Effector memory CD8-positive, alpha-beta T cell (primary cell): ENCODE measurements at regions not wholly inside any gene's neighbourhood (a gene's known extent, or its start where the extent isn't known, plus 50 kb on each side); places are given as distances from the start of the nearest gene placed in this dataset.

Experiments
- ATAC-seq: fragments of 150-1000 bp; cut with Tn5 transposase; replicated peaks from 2 replicates; pipeline ENCODE4 v1.10.0; 2021; ENCODE audit warnings: mild to moderate bottlenecking, moderate library complexity
- DNase-seq, 3 experiments: peaks; one replicate each; pipeline ENCODE4 v3.0.0; 2021
- H3K27ac Mint-ChIP-seq, 2 donors: one replicate each; pipeline ENCODE4 v1.8.0; 2022; ENCODE audit warnings: mild to moderate bottlenecking in 2 of 2, mixed read lengths in 2 of 2, moderate library complexity in 2 of 2
- H3K27me3 Mint-ChIP-seq, 2 donors: one replicate each; pipeline ENCODE4 v1.8.0; 2022; ENCODE audit warnings: mixed read lengths in 2 of 2
- H3K36me3 Mint-ChIP-seq: one replicate; pipeline ENCODE4 v1.8.0; 2022; ENCODE audit warnings: mild to moderate bottlenecking, moderate library complexity, mixed read lengths; ENCODE audit not compliant: insufficient read depth
- H3K4me1 Mint-ChIP-seq, 2 donors: one replicate each; pipeline ENCODE4 v1.8.0; 2022; ENCODE audit warnings: low read depth in 2 of 2, mixed read lengths in 2 of 2
- H3K4me3 Mint-ChIP-seq, 2 donors: one replicate each; pipeline ENCODE4 v1.8.0; 2022; ENCODE audit warnings: mild to moderate bottlenecking in 2 of 2, mixed read lengths in 2 of 2, moderate library complexity in 2 of 2
- H3K9me3 Mint-ChIP-seq, 2 donors: one replicate each; pipeline ENCODE4 v1.8.0; 2022; ENCODE audit warnings: mixed read lengths in 2 of 2

DNA sequence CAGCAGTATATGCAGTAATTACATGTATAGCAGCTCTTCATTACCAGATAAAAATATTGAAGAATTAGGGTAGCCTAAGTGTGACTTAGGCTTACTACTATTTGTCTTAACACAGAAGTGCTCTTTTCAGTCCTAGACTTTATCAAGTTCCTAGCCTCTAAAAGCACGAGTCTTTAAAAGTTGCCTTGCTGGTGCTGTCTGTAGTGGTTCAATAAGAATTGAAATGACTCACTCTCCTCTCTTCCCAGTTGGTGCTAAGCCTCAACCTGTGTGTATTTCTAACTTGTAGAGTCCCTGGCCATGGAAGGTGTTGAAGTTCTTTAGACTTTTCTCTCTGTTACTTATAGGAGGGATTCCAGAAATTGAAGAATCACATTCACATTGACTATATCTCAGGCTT, 395.4 kb upstream of the THRB start:
- no peak overlapping the region for H3K27ac Mint-ChIP-seq
- no peak overlapping the region for H3K4me3 Mint-ChIP-seq
- H3K9me3 Mint-ChIP-seq = peaks cover 5 to 10% of the 10 kb centered on the region in 2 donors
- no peak for ATAC-seq
- DNase-seq = no peak
- H3K27me3 Mint-ChIP-seq = no peaks in the 10 kb centered on the region
- H3K36me3 Mint-ChIP-seq = no peaks in the 10 kb centered on the region
- H3K4me1 Mint-ChIP-seq = no peaks in the 10 kb centered on the region

DNA sequence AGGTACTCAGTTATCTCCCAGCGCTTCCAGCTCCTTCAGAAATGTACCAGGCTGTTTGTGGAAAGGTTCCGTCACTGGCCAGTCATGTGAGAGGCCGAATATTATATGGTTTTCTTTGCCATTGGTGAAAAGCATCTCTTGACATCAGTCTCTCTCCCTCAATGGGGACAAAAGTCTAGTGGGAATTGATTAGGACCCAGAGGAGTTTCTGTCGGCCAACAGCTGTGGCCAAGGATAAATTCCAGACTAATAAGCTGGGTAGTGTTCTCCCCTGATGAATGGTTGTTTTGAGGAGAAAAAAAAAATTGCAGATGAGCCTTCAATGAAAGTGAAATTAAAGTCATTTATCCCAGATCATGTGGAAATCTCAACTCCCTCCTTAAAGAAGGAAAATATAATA, 404.7 kb upstream of the THRB start:
- Mint-ChIP-seq H3K36me3 (no peaks in the 10 kb centered on the region), H3K27ac (no peak overlapping the region), H3K27me3 (no peaks in the 10 kb centered on the region), H3K9me3 (peaks cover 9 to 12% of the 10 kb centered on the region in 2 donors), H3K4me3 (no peak overlapping the region), H3K4me1 (no peaks in the 10 kb centered on the region)
- DNase-seq = no peak
- ATAC-seq = no peak

DNA sequence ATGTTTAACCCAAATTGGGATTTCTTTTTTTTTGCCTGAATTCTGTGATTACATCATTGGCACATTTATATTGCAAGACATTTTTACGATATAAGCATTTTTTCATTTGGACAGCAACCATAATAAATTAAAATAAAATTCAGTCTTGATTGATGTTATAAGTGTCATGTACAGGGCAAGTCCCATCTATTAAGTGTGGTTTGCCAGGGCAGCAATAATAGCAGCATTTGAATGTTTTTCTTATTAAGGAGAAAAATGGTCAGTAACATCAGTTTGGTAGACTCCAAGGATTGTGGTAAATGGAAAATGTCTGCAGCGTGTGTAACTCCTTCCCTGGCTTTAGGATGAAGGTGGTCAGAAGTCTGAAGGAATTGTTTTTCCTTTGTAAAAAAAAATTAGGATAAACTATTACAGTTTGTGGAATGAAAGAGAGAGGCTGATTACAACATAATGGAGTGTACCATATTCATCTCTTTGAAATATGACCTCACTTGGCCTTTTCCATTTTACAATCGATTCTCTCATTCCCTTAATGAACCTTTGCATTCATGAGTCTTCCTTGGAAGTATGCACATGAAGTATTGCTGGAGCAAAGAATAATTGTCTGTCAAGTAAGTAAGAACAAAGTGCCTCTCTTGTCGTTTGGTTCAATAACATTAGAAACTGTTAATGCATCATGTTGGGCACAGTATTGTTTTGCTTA, 405.4 kb upstream of the THRB start:
- H3K27ac Mint-ChIP-seq = no peak overlapping the region
- no peak overlapping the region for H3K4me3 Mint-ChIP-seq
- no peaks in the 10 kb centered on the region for H3K4me1 Mint-ChIP-seq
- no peak for DNase-seq
- ATAC-seq = no peak
- H3K9me3 Mint-ChIP-seq = peaks cover 7 to 15% of the 10 kb centered on the region in 2 donors
- H3K27me3 Mint-ChIP-seq = no peaks in the 10 kb centered on the region
- no peaks in the 10 kb centered on the region for H3K36me3 Mint-ChIP-seq

DNA sequence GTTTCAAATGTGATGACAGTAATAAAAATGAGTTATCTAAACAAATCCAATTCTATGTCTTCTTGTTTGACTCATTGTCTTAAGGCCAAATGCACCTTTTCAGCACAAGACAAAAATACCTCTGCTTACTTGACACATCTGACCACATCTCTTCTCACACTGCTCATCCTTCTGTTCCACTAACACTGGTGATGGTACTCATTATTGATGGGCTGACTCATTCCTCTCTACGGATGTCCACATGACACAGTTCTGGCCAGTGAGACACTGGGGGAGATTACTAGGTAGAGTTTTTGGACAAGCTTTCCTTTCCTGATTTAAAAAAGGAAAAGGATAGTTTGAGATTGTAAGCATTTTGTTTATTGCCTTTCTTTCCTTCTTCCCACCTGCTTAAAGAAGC, 410.6 kb upstream of the THRB start:
- Mint-ChIP-seq H3K4me1 (no peaks in the 10 kb centered on the region), H3K36me3 (no peaks in the 10 kb centered on the region), H3K27me3 (no peaks in the 10 kb centered on the region), H3K4me3 (no peak overlapping the region), H3K9me3 (peaks cover 12 to 17% of the 10 kb centered on the region in 2 donors), H3K27ac (no peak overlapping the region)
- DNase-seq (no peak), ATAC-seq (no peak)

DNA sequence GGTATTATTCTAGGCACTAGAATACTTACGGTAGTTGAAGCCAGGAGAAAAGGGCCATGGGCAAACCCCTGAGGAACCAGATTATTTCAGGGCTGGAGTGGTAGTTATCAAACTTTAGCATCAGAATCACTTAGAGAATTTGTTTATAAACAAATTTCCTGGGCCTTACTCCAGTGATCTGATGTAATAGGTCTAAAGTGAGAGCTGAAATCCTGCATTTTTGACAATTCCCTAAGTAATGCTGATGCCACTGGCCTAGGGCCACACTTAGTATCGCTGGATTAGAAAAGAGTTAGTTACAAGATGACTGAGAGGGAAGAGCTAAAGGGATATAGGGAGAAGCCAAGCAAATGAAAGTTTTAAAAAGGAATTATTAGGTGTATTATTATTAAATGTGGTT, 412.5 kb upstream of the THRB start:
- no peak overlapping the region for H3K4me3 Mint-ChIP-seq
- no peak for ATAC-seq
- no peaks in the 10 kb centered on the region for H3K4me1 Mint-ChIP-seq

DNA sequence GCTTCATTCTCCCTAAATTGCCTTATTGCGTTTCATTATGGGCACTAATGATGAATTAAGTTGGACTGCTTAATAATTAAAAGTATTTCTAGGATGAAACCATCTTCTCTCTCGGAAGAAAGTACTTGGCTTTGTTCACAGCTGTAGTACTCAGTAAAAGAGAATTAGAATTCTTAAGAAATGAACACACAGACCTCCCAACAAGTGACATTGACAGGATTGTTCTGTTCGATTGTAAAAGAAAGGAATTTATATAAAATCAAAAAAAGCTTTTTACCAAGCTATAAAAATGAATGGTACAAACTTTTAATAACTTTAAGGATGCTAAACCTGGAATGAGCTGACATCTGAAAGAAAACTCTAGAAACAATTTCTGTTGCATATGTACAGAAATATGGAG, 416.4 kb upstream of the THRB start:
- no peak for DNase-seq
- Mint-ChIP-seq H3K27ac (no peak overlapping the region), H3K9me3 (peaks cover 8 to 9% of the 10 kb centered on the region in 2 donors), H3K36me3 (no peaks in the 10 kb centered on the region), H3K4me3 (no peak overlapping the region), H3K4me1 (no peaks in the 10 kb centered on the region), H3K27me3 (no peaks in the 10 kb centered on the region)
- no peak for ATAC-seq

More for the DNA sequence above, 412.5 kb upstream of the THRB start:
- no peak for DNase-seq
- Mint-ChIP-seq H3K27me3 (no peaks in the 10 kb centered on the region), H3K9me3 (peaks cover 12 to 17% of the 10 kb centered on the region in 2 donors), H3K27ac (no peak overlapping the region), H3K36me3 (no peaks in the 10 kb centered on the region)

DNA sequence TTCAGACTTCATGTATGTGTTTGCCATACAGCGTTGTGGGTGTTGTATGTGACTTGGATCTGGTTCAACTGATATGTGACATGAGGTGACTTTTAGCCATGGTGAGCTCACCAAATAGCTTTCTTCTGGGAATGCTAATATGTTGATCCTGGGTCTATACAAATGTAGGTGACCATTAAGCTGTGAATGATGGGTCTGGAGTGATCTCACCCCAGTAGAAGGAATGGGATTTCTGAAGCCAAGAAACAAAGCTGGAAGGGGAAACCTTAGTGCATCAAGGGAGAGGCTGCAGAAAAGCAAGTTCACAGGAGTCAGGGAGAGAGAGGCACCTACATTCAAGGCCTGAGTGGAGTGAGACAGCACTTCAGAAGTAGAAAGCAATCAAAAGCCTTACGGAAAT, 421.0 kb upstream of the THRB start:
- no peak for ATAC-seq
- DNase-seq = no peak
- Mint-ChIP-seq H3K4me3 (no peak overlapping the region), H3K9me3 (peaks cover 5% of the 10 kb centered on the region in 2 donors), H3K4me1 (no peaks in the 10 kb centered on the region), H3K27ac (no peak overlapping the region), H3K36me3 (no peaks in the 10 kb centered on the region), H3K27me3 (no peaks in the 10 kb centered on the region)

DNA sequence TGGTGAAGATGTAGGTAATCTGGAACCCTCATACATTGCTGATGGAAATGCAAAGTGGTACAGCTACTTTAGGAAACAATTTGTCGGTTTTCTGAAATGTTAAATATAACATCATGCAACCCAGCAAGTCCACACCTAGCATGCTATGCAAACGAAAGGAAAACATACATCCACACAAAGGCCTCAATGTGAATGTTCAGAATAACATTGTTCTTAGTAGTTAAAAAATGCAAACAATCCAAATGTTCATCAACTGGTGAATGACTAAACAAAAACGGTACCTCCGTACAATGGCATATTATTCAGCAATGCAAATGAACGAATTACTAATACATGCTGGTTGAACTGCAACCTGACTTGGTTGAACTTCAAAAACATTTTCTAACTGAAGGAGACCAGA, 423.3 kb upstream of the THRB start:
- no peak overlapping the region for H3K27ac Mint-ChIP-seq
- no peak for DNase-seq
- H3K36me3 Mint-ChIP-seq = no peaks in the 10 kb centered on the region
- ATAC-seq = no peak
- no peak overlapping the region for H3K4me3 Mint-ChIP-seq
- peaks cover 7 to 19% of the 10 kb centered on the region in 2 donors for H3K9me3 Mint-ChIP-seq
- no peaks in the 10 kb centered on the region for H3K4me1 Mint-ChIP-seq
- no peaks in the 10 kb centered on the region for H3K27me3 Mint-ChIP-seq

DNA sequence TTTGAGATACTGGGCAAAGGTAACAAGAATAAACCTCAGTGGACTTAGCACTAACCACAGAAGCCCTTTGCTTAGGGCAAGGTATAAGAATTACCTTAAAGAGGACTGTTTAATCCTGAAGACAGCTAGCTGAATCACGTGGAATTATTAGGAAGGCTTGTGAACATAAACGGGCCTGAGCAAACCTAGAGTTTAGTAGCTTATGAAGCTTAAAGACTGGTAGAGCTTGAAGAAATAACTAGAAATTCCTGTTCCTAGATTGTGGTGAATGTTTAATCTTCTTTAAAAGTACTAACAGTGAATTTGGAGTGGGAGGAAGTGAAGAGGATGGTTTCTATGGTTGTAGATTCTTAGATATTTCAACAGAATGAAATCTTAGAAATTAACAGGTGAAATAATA, 428.9 kb upstream of the THRB start:
- ATAC-seq = no peak
- no peaks in the 10 kb centered on the region for H3K27me3 Mint-ChIP-seq
- no peak overlapping the region for H3K27ac Mint-ChIP-seq
- DNase-seq = no peak
- H3K4me3 Mint-ChIP-seq = no peak overlapping the region
- no peaks in the 10 kb centered on the region for H3K4me1 Mint-ChIP-seq
- H3K36me3 Mint-ChIP-seq = no peaks in the 10 kb centered on the region
- peaks cover 4 to 19% of the 10 kb centered on the region in 2 donors for H3K9me3 Mint-ChIP-seq

DNA sequence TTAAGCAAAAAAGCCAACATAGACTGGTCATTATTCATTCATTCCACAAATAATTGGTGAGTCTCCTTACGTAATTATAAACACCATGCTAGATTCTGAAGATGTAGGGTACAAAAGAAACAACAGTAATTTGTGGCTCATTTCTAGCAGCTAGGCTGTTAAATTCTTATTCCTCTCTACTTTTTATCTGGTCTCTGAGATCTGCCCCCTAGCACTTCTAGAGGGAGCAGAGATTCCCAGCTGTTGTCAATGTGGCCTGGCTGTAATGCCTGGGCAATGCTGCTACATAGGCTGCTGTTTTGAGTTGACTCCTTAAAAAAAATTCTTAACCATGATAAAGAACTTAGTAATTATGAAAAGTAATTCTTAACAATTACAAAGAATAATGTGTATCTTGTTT, 434.9 kb upstream of the THRB start:
- Mint-ChIP-seq H3K27ac (no peak overlapping the region), H3K27me3 (no peaks in the 10 kb centered on the region), H3K4me1 (no peaks in the 10 kb centered on the region), H3K4me3 (no peak overlapping the region), H3K36me3 (no peaks in the 10 kb centered on the region), H3K9me3 (peaks cover 2 to 6% of the 10 kb centered on the region in 2 donors)
- no peak for ATAC-seq
- DNase-seq = no peak

DNA sequence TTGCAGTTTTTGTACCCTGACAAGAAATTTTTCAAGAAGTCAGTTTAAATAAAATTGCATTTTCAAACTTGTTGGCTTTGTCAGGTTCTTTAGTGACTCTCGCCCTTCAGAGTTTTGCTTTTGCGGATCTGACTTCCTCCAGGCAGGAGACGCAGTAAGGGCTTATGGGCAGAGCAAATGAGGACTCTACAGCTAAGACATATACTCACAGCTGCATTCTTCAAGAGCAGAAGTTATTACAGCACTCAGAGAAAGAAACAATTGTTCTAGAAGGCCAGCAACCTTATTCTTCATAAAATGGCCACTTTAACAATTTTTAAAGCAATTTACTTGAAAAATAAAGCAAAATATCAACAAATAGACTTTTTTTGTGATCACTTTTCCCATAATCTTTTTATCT, 438.8 kb upstream of the THRB start:
- H3K9me3 Mint-ChIP-seq = peaks cover 0 to 3% of the 10 kb centered on the region in 2 donors
- H3K27me3 Mint-ChIP-seq = no peaks in the 10 kb centered on the region
- no peaks in the 10 kb centered on the region for H3K4me1 Mint-ChIP-seq
- no peak overlapping the region for H3K4me3 Mint-ChIP-seq
- ATAC-seq (no peak), DNase-seq (no peak)
- H3K36me3 Mint-ChIP-seq = no peaks in the 10 kb centered on the region
- no peak overlapping the region for H3K27ac Mint-ChIP-seq

DNA sequence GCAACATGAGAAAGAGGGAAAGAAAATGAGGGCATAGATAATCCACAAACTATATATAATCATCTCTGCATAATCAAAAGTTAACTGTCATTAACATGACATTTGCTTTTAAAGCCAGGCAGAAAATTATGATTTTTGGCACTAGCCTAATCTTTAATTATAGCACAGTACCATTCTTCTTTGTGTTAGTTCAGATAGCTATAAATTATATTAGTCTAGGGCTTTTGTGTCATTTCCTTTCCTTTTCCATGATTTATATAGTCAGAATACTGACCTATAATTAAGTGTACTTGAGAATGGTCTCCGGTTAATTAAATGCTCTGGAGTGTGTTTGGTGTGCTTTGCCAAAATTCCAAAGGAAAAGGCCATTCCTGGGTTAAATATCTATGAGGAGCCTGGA, 441.9 kb upstream of the THRB start:
- H3K9me3 Mint-ChIP-seq = peaks cover 0 to 6% of the 10 kb centered on the region in 2 donors
- ATAC-seq (no peak), DNase-seq (no peak)
- no peaks in the 10 kb centered on the region for H3K36me3 Mint-ChIP-seq
- H3K27me3 Mint-ChIP-seq = no peaks in the 10 kb centered on the region
- H3K27ac Mint-ChIP-seq = no peak overlapping the region
- H3K4me1 Mint-ChIP-seq = no peaks in the 10 kb centered on the region
- H3K4me3 Mint-ChIP-seq = no peak overlapping the region

DNA sequence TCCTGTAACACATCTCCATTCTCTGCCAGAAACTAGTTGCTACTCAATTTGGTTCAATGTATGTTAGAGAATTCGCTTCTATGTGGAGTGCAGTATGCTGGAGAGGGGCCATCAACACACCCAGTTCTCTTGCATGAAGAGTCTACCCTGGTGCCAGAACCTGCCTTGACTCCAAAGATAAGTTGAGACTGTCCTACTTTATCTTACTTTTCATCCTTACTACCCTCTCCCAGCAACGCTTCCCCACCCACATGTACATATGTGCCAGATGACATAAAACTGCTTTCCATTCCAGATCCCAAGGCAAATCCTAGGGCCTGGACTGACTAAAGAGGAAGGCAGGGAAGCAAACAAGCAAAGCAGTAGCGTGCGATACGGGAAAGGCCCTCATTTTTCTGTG, 442.6 kb upstream of the THRB start:
- H3K36me3 Mint-ChIP-seq = no peaks in the 10 kb centered on the region
- no peaks in the 10 kb centered on the region for H3K4me1 Mint-ChIP-seq
- peaks cover 0 to 6% of the 10 kb centered on the region in 2 donors for H3K9me3 Mint-ChIP-seq
- H3K4me3 Mint-ChIP-seq = no peak overlapping the region
- H3K27me3 Mint-ChIP-seq = no peaks in the 10 kb centered on the region
- no peak for ATAC-seq
- H3K27ac Mint-ChIP-seq = no peak overlapping the region
- DNase-seq = no peak

DNA sequence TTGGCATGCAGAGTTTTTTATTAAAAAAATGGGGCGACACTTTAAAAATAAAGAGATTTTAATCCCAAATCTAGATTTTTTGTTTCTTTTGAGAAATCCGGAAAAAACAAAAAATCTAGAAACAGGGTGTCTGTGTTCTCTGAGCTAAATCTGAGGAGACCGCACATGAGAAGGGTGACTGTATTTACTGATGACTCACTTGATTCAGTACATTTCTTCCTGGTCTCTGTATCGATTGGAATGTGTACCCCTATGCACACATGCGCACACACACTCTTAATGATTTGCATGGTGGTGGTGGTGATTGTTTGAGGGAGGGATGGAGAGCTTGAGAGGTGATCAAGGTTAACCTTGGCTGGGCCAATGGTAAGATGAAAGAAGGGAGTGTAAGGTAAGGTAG, 443.1 kb upstream of the THRB start:
- H3K27me3 Mint-ChIP-seq = no peaks in the 10 kb centered on the region
- no peaks in the 10 kb centered on the region for H3K4me1 Mint-ChIP-seq
- no peak for DNase-seq
- H3K27ac Mint-ChIP-seq = no peak overlapping the region
- no peak for ATAC-seq
- no peaks in the 10 kb centered on the region for H3K36me3 Mint-ChIP-seq
- peaks cover 0 to 6% of the 10 kb centered on the region in 2 donors for H3K9me3 Mint-ChIP-seq
- H3K4me3 Mint-ChIP-seq = no peak overlapping the region

DNA sequence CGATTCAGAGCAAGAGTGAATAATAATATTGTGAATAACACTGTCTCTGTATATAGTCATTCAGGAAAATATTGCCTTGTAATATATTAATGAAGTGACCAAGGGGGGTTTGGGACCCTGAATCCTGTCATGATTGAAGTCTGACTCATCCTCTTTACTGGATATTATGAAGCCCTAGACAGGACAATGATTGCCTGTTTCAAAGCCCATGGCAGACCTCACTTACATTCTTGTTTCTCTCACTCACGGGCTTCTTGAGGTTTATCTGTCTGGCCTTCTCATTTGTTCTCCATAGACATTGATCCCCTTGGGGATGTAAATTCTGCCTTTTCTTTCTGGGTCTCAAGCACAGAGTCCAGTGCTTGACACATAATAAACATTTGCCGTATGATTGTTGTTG, 449.3 kb upstream of the THRB start:
- Mint-ChIP-seq H3K27me3 (no peaks in the 10 kb centered on the region), H3K4me3 (no peak overlapping the region), H3K36me3 (no peaks in the 10 kb centered on the region), H3K4me1 (no peaks in the 10 kb centered on the region), H3K9me3 (peaks cover 1 to 15% of the 10 kb centered on the region in 2 donors), H3K27ac (no peak overlapping the region)
- DNase-seq (no peak), ATAC-seq (no peak)
